Liver (tissue), 8 donors: ENCODE measurements at regions not wholly inside any gene's neighbourhood (a gene's known extent, or its start where the extent isn't known, plus 50 kb on each side); places are given as distances from the start of the nearest gene placed in this dataset.

Experiments used
- DNase-seq: peaks from one replicate; pipeline ENCODE4 v3.0.0-alpha.2; 2017; ENCODE audit warnings: low spot score
- H3K27ac ChIP-seq, 2 donors: one replicate each; pipeline ENCODE4 v1.7.0; 2013; ENCODE audit warnings: inconsistent platforms in 2 of 2, low read length in 2 of 2, control low read depth in 1 of 2, low read depth in 1 of 2, mild to moderate bottlenecking in 1 of 2
- H3K27me3 ChIP-seq, 4 donors: one replicate each; pipeline versions ENCODE4 v1.6.1 to v1.7.0; 2013; ENCODE audit warnings: low read length in 3 of 4, inconsistent platforms in 1 of 4, mild to moderate bottlenecking in 1 of 4, moderate library complexity in 1 of 4; ENCODE audit not compliant: control insufficient read depth in 4 of 4, insufficient read depth in 4 of 4
- H3K36me3 ChIP-seq, 4 donors: one replicate each; pipeline versions ENCODE4 v1.6.1 to v1.7.0; 2013; ENCODE audit warnings: low read length in 3 of 4, mild to moderate bottlenecking in 3 of 4, low read depth in 1 of 4, moderate library complexity in 1 of 4; ENCODE audit not compliant: control insufficient read depth in 4 of 4, insufficient read depth in 3 of 4
- H3K4me1 ChIP-seq, 4 donors: one replicate each; pipeline versions ENCODE4 v1.6.1 to v1.7.0; 2013; ENCODE audit warnings: low read length in 3 of 4, mild to moderate bottlenecking in 3 of 4, moderate library complexity in 1 of 4; ENCODE audit not compliant: control insufficient read depth in 4 of 4, insufficient read depth in 4 of 4
- H3K4me3 ChIP-seq, 3 donors: one replicate each; pipeline versions ENCODE4 v1.6.1 to v1.7.0; 2013; ENCODE audit warnings: low read length in 3 of 3, control low read depth in 1 of 3, low read depth in 1 of 3, mild to moderate bottlenecking in 1 of 3
- H3K9ac ChIP-seq, 2 donors: one replicate each; pipeline ENCODE4 v1.7.0; 2013; ENCODE audit warnings: low read length in 2 of 2, mild to moderate bottlenecking in 2 of 2, moderate library complexity in 2 of 2, control low read depth in 1 of 2, low read depth in 1 of 2
- H3K9me3 ChIP-seq, 4 donors: one replicate each; pipeline versions ENCODE4 v1.6.1 to v1.7.0; 2013; ENCODE audit warnings: low read length in 3 of 4; ENCODE audit not compliant: control insufficient read depth in 4 of 4
- ATF3 ChIP-seq: IDR thresholded peaks from 2 replicates; pipeline ENCODE4 v1.6.1; 2016; ENCODE audit warnings: antibody characterized with exemption
- CTCF ChIP-seq: fragments of 150-350 bp; IDR thresholded peaks from 2 replicates; pipeline ENCODE4 v1.5.1; 2017; ENCODE audit warnings: improper control_type of control experiment, low read depth, low read length; ENCODE audit not compliant: missing input control
- EGR1 ChIP-seq, 2 donors: IDR thresholded peaks; 2 replicates each; pipeline ENCODE4 v1.6.1; 2016 to 2018; ENCODE audit warnings: antibody characterized with exemption in 2 of 2, low read depth in 2 of 2
- FOXA1 ChIP-seq: IDR thresholded peaks from 2 replicates; pipeline ENCODE4 v1.6.1; 2016; ENCODE audit warnings: antibody characterized with exemption
- FOXA2 ChIP-seq: IDR thresholded peaks from 2 replicates; pipeline ENCODE4 v1.6.1; 2016; ENCODE audit warnings: antibody characterized with exemption
- GABPA ChIP-seq, 2 donors: IDR thresholded peaks in 1 of 2; conservative IDR thresholded peaks in 1 of 2; 2 replicates each; pipeline ENCODE4 v1.6.1; 2016; ENCODE audit warnings: antibody characterized with exemption in 2 of 2, mild to moderate bottlenecking in 1 of 2, moderate library complexity in 1 of 2
- HNF4A ChIP-seq, 2 donors: conservative IDR thresholded peaks; 2 replicates each; pipeline ENCODE4 v1.6.1; 2016; ENCODE audit warnings: antibody characterized with exemption in 2 of 2, mild to moderate bottlenecking in 2 of 2
- HNF4G ChIP-seq: IDR thresholded peaks from 2 replicates; pipeline ENCODE4 v1.6.1; 2016; ENCODE audit warnings: antibody characterized with exemption
- JUND ChIP-seq, 2 donors: IDR thresholded peaks; 2 replicates each; pipeline ENCODE4 v1.6.1; 2016; ENCODE audit warnings: antibody characterized with exemption in 2 of 2
- MAX ChIP-seq: IDR thresholded peaks from 2 replicates; pipeline ENCODE4 v1.6.1; 2016; ENCODE audit warnings: antibody characterized with exemption
- NR2F2 ChIP-seq: IDR thresholded peaks from 2 replicates; pipeline ENCODE4 v1.6.1; 2016; ENCODE audit warnings: antibody characterized with exemption
- RAD21 ChIP-seq, 2 donors: IDR thresholded peaks; 2 replicates each; pipeline ENCODE4 v1.6.1; 2016; ENCODE audit warnings: antibody characterized with exemption in 2 of 2, mild to moderate bottlenecking in 2 of 2
- REST ChIP-seq: IDR thresholded peaks from 2 replicates; pipeline ENCODE4 v1.6.1; 2016; ENCODE audit warnings: antibody characterized with exemption, mild to moderate bottlenecking
- RXRA ChIP-seq, 2 donors: IDR thresholded peaks; 2 replicates each; pipeline ENCODE4 v1.6.1; 2017 to 2018; ENCODE audit warnings: antibody characterized with exemption in 2 of 2, mild to moderate bottlenecking in 1 of 2
- TAF1 ChIP-seq: conservative IDR thresholded peaks from 2 replicates; pipeline ENCODE4 v1.6.1; 2016; ENCODE audit warnings: antibody characterized with exemption, mild to moderate bottlenecking
- YY1 ChIP-seq: IDR thresholded peaks from 2 replicates; pipeline ENCODE4 v1.6.1; 2016; ENCODE audit warnings: antibody characterized with exemption, mild to moderate bottlenecking
- ZBTB33 ChIP-seq: IDR thresholded peaks from 2 replicates; pipeline ENCODE4 v1.6.1; 2016; ENCODE audit warnings: antibody characterized with exemption
- WGBS: extraction: QIAGEN DNeasy Blood & Tissue Kit; methylation state at CpG from one replicate; pipeline ENCODE4 v1.1.7; 2013; 5-methylcytosine and 5-hydroxymethylcytosine counted together
- donor health status: healthy.
- donor health status: healthy.
- donor health status: healthy.
- donor health status: healthy.
- donor health status: healthy.

- no peaks in the 10 kb centered on the region for H3K9me3 ChIP-seq
- H3K27me3 ChIP-seq, result peaks cover 0 to 3% (median 0%) of the 10 kb centered on the region in 4 donors
- DNase-seq, result no peak
- no peak for TF ChIP-seq YY1
- no peak for TF ChIP-seq EGR1 (IDR thresholded peaks at IDR 0.05; ENCODE audit: low read depth in 2 of 2)
- TF ChIP-seq MAX, result no peak
- no peak for TF ChIP-seq RAD21 (IDR thresholded peaks at IDR 0.05)
- no peak for TF ChIP-seq TAF1
- no peak for TF ChIP-seq ATF3
- no peak for TF ChIP-seq FOXA1
- TF ChIP-seq REST, result no peak
- TF ChIP-seq JUND (IDR thresholded peaks at IDR 0.05), result no peak
- TF ChIP-seq GABPA (IDR thresholded peaks at IDR 0.05 in 1 of 2, conservative IDR thresholded peaks at IDR 0.05 in 1 of 2), result no peak
- TF ChIP-seq FOXA2, result no peak
- TF ChIP-seq HNF4A (conservative IDR thresholded peaks at IDR 0.05), result no peak
- TF ChIP-seq RXRA (IDR thresholded peaks at IDR 0.05), result no peak
- TF ChIP-seq HNF4G, result no peak
- TF ChIP-seq ZBTB33, result no peak
- TF ChIP-seq NR2F2, result no peak
- H3K4me1 ChIP-seq, result no peaks in the 10 kb centered on the region
- no peak overlapping the region for H3K27ac ChIP-seq
- no peak overlapping the region for H3K9ac ChIP-seq
- H3K36me3 ChIP-seq, result no peaks in the 10 kb centered on the region
- H3K4me3 ChIP-seq, result no peak overlapping the region
Measured at GRCh38 chr9:80836013-80836412, 853.3 kb downstream of the TLE1 start.

GRCh38 chr9:80831751-80832150 is 857.6 kb downstream of the TLE1 start:
- 87% methylated on average over 1 of the region's 1 CpG for WGBS
- H3K9me3 ChIP-seq, result no peaks in the 10 kb centered on the region
- H3K27me3 ChIP-seq, result no peaks in the 10 kb centered on the region
- H3K27ac ChIP-seq, result no peak overlapping the region
- H3K9ac ChIP-seq, result no peak overlapping the region
- no peaks in the 10 kb centered on the region for H3K4me1 ChIP-seq
- no peak overlapping the region for H3K4me3 ChIP-seq
- H3K36me3 ChIP-seq, result no peaks in the 10 kb centered on the region
- no peak for DNase-seq
- TF ChIP-seq FOXA1, result no peak
- TF ChIP-seq ZBTB33, result no peak
- TF ChIP-seq MAX, result no peak
- TF ChIP-seq REST, result no peak
- no peak for TF ChIP-seq HNF4G
- no peak for TF ChIP-seq EGR1 (IDR thresholded peaks at IDR 0.05; ENCODE audit: low read depth in 2 of 2)
- TF ChIP-seq NR2F2, result no peak
- TF ChIP-seq RXRA (IDR thresholded peaks at IDR 0.05), result no peak
- no peak for TF ChIP-seq CTCF
- no peak for TF ChIP-seq HNF4A (conservative IDR thresholded peaks at IDR 0.05)
- TF ChIP-seq JUND (IDR thresholded peaks at IDR 0.05), result no peak
- no peak for TF ChIP-seq ATF3
- no peak for TF ChIP-seq FOXA2
- TF ChIP-seq YY1, result no peak
- no peak for TF ChIP-seq GABPA (IDR thresholded peaks at IDR 0.05 in 1 of 2, conservative IDR thresholded peaks at IDR 0.05 in 1 of 2)
